Endodermal cell (in vitro differentiated cells): ENCODE measurements at regions not wholly inside any gene's neighbourhood (a gene's known extent, or its start where the extent isn't known, plus 50 kb on each side); places are given as distances from the start of the nearest gene placed in this dataset.

Experiments used
- DNase-seq: peaks from one replicate; pipeline ENCODE4 v3.0.0-alpha.2; 2017
- H3K27ac ChIP-seq: 2 replicates; pipeline ENCODE4 v1.5.1; 2013; ENCODE audit warnings: mild to moderate bottlenecking, low read depth, low read length, moderate library complexity
- H3K27me3 ChIP-seq: 2 replicates; pipeline ENCODE4 v1.6.1; 2013; ENCODE audit warnings: mild to moderate bottlenecking, low read length, moderate library complexity; ENCODE audit not compliant: insufficient read depth, control insufficient read depth, poor library complexity, severe bottlenecking
- H3K36me3 ChIP-seq: 2 replicates; pipeline ENCODE4 v1.7.0; 2013; ENCODE audit warnings: mild to moderate bottlenecking, low read length, moderate library complexity; ENCODE audit not compliant: control insufficient read depth, insufficient read depth
- H3K4me1 ChIP-seq: one replicate; pipeline ENCODE4 v1.7.0; 2013; ENCODE audit warnings: low read length; ENCODE audit not compliant: control insufficient read depth, insufficient read depth
- H3K4me3 ChIP-seq: 2 replicates; pipeline ENCODE4 v1.5.1; 2013; ENCODE audit warnings: mild to moderate bottlenecking, low read length, moderate library complexity
- H3K9ac ChIP-seq: 2 replicates; pipeline ENCODE4 v1.6.1; 2013; ENCODE audit warnings: mild to moderate bottlenecking, low read length, moderate library complexity; ENCODE audit not compliant: poor library complexity, severe bottlenecking; ENCODE audit errors: extremely low read depth
- H3K9me3 ChIP-seq: 2 replicates; pipeline ENCODE4 v1.6.1; 2013; ENCODE audit warnings: mild to moderate bottlenecking, low read length, moderate library complexity; ENCODE audit not compliant: control insufficient read depth
- H3K27ac Mint-ChIP-seq: 2 replicates; pipeline ENCODE4 v1.8.0; 2020; ENCODE audit warnings: mixed read lengths
- H3K27me3 Mint-ChIP-seq: 2 replicates; pipeline ENCODE4 v1.8.0; 2021; ENCODE audit warnings: mild to moderate bottlenecking, mixed read lengths; ENCODE audit not compliant: insufficient read depth
- H3K36me3 Mint-ChIP-seq: 2 replicates; pipeline ENCODE4 v1.8.0; 2020; ENCODE audit warnings: low read depth, mixed read lengths
- H3K4me1 Mint-ChIP-seq: 2 replicates; pipeline ENCODE4 v1.8.0; 2020; ENCODE audit warnings: mixed read lengths
- H3K4me3 Mint-ChIP-seq: 2 replicates; pipeline ENCODE4 v1.8.0; 2020; ENCODE audit warnings: mild to moderate bottlenecking, moderate library complexity, mixed read lengths
- H3K9me3 Mint-ChIP-seq: 2 replicates; pipeline ENCODE4 v1.8.0; 2020; ENCODE audit warnings: mild to moderate bottlenecking, mixed read lengths
- CTCF ChIP-seq: fragments of 200-600 bp; sonication (generic); conservative IDR thresholded peaks from 2 replicates; pipeline ENCODE4 v1.5.0; 2021; ENCODE audit warnings: antibody characterized with exemption, mild to moderate bottlenecking
- WGBS, 2 experiments: methylation state at CpG; one replicate each; pipeline versions ENCODE4 v1.1.5 to v1.1.7; 2013; ENCODE audit warnings: missing lambda C conversion rate in 2 of 2, mixed read lengths in 1 of 2; ENCODE audit not compliant: insufficient coverage in 1 of 2, insufficient read length in 1 of 2; 5-methylcytosine and 5-hydroxymethylcytosine counted together

- Histone ChIP-seq H3K4me3 (no peak overlapping the region), H3K27ac (no peak overlapping the region), H3K9ac (no peak overlapping the region), H3K36me3 (no peaks in the 10 kb centered on the region), H3K27me3 (no peaks in the 10 kb centered on the region), H3K4me1 (no peaks in the 10 kb centered on the region), H3K9me3 (no peaks in the 10 kb centered on the region)
- 87 to 100% methylated on average over 2 of the region's 2 CpGs for WGBS, 2 experiments
- DNase-seq: no peak
- Mint-ChIP-seq H3K27ac (no peak overlapping the region), H3K4me3 (no peak overlapping the region), H3K36me3 (no peaks in the 10 kb centered on the region), H3K4me1 (peaks cover 11% of the 10 kb centered on the region), H3K27me3 (no peaks in the 10 kb centered on the region), H3K9me3 (peaks cover 2% of the 10 kb centered on the region)
- TF ChIP-seq CTCF: no peak
Measured at GRCh38 chr5:136890431-136891148, 525.2 kb upstream of the TRPC7 start.

- Histone ChIP-seq H3K27ac (no peak overlapping the region), H3K4me1 (no peaks in the 10 kb centered on the region), H3K36me3 (no peaks in the 10 kb centered on the region), H3K4me3 (no peak overlapping the region), H3K27me3 (no peaks in the 10 kb centered on the region), H3K9me3 (peaks cover 11% of the 10 kb centered on the region), H3K9ac (no peak overlapping the region)
- DNase-seq: no peak
- H3K36me3 Mint-ChIP-seq: no peaks in the 10 kb centered on the region
- H3K27me3 Mint-ChIP-seq: no peaks in the 10 kb centered on the region
- no peak overlapping the region for H3K4me3 Mint-ChIP-seq
- H3K4me1 Mint-ChIP-seq: peaks cover 5% of the 10 kb centered on the region
- no peak overlapping the region for H3K27ac Mint-ChIP-seq
- no peak for TF ChIP-seq CTCF
- 80 to 100% methylated on average over 2 to 3 of the region's 3 CpGs for WGBS, 2 experiments
- peaks cover 10% of the 10 kb centered on the region for H3K9me3 Mint-ChIP-seq
Measured at GRCh38 chr5:136886608-136887007, 521.3 kb upstream of the TRPC7 start.

DNA sequence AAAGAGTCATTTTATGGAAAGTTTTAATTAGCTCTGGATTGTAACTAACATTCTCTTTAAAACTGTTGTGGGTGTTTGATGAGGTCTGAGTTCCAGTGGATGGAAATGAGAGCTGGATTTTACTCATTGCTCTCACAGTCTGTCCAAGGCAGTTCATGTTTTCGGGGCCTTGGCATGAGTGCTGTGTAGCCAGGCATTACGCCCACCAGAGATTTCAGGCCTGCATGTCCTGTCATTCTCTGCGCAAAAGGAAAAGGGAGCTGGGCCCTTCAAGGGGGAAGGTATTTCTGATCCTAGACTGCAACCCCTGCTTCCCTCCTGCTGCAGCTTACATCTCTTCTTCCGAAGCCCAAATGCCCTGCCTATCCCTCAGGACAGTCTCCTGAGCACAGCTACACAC, 499.6 kb upstream of the TRPC7 start:
- Mint-ChIP-seq H3K27ac (no peak overlapping the region), H3K4me1 (peaks cover 10% of the 10 kb centered on the region), H3K36me3 (no peaks in the 10 kb centered on the region), H3K4me3 (no peak overlapping the region), H3K27me3 (no peaks in the 10 kb centered on the region), H3K9me3 (no peaks in the 10 kb centered on the region)
- H3K4me1 ChIP-seq: no peaks in the 10 kb centered on the region
- H3K9ac ChIP-seq: no peak overlapping the region
- 96 to 100% methylated on average over 3 to 4 of the region's 4 CpGs for WGBS, 2 experiments
- no peak for TF ChIP-seq CTCF
- no peaks in the 10 kb centered on the region for H3K27me3 ChIP-seq
- H3K36me3 ChIP-seq: no peaks in the 10 kb centered on the region
- no peak overlapping the region for H3K4me3 ChIP-seq
- no peaks in the 10 kb centered on the region for H3K9me3 ChIP-seq
- H3K27ac ChIP-seq: no peak overlapping the region
- DNase-seq: no peak
